H9 (cell line): ENCODE measurements at regions not wholly inside any gene's neighbourhood (a gene's known extent, or its start where the extent isn't known, plus 50 kb on each side); places are given as distances from the start of the nearest gene placed in this dataset.

Source experiments
- DNase-seq: peaks from one replicate; pipeline ENCODE4 v3.0.0-alpha.2; 2017
- H2AFZ ChIP-seq: one replicate; pipeline ENCODE4 v1.6.1; 2013; ENCODE audit warnings: mild to moderate bottlenecking, low read length, control low read depth, moderate library complexity
- H2AK5ac ChIP-seq: 2 replicates; pipeline ENCODE4 v1.6.1; 2013; ENCODE audit warnings: low read length, control low read depth, mixed read lengths; ENCODE audit not compliant: insufficient read length
- H2BK120ac ChIP-seq: one replicate; pipeline ENCODE4 v1.6.1; 2013; ENCODE audit warnings: low read depth, mild to moderate bottlenecking, low read length, control low read depth, inconsistent platforms; ENCODE audit not compliant: poor library complexity, severe bottlenecking
- H2BK12ac ChIP-seq: 2 replicates; pipeline ENCODE4 v1.6.1; 2013; ENCODE audit warnings: low read length, control low read depth, mixed read lengths, low read depth; ENCODE audit not compliant: insufficient read length
- H2BK15ac ChIP-seq: 2 replicates; pipeline ENCODE4 v1.6.1; 2013; ENCODE audit warnings: low read depth, low read length, control low read depth
- H2BK20ac ChIP-seq: one replicate; pipeline ENCODE4 v1.6.1; 2013; ENCODE audit warnings: low read depth, mild to moderate bottlenecking, low read length, control low read depth, inconsistent platforms; ENCODE audit not compliant: poor library complexity, severe bottlenecking
- H2BK5ac ChIP-seq: 2 replicates; pipeline ENCODE4 v1.6.1; 2013; ENCODE audit warnings: low read length, control low read depth, mixed read lengths; ENCODE audit not compliant: insufficient read length
- H3K14ac ChIP-seq: 2 replicates; pipeline ENCODE4 v1.6.1; 2013; ENCODE audit warnings: low read length, control low read depth; ENCODE audit not compliant: insufficient read depth
- H3K18ac ChIP-seq: 2 replicates; pipeline ENCODE4 v1.6.1; 2013; ENCODE audit warnings: low read depth, mild to moderate bottlenecking, mixed read lengths, low read length, control low read depth; ENCODE audit not compliant: insufficient read length
- H3K23ac ChIP-seq: 2 replicates; pipeline ENCODE4 v1.6.1; 2013; ENCODE audit warnings: low read length, control low read depth, mixed read lengths, low read depth; ENCODE audit not compliant: insufficient read length
- H3K23me2 ChIP-seq: 2 replicates; pipeline ENCODE4 v1.6.1; 2013; ENCODE audit warnings: low read depth, mild to moderate bottlenecking, mixed read lengths, low read length, control low read depth; ENCODE audit not compliant: insufficient read length, poor library complexity, severe bottlenecking
- H3K27ac ChIP-seq: 2 replicates; pipeline ENCODE4 v1.5.1; 2013; ENCODE audit warnings: low read length, control low read depth, mixed read lengths, low read depth; ENCODE audit not compliant: insufficient read length
- H3K27me3 ChIP-seq: 2 replicates; pipeline ENCODE4 v1.6.1; 2013; ENCODE audit warnings: low read length, control low read depth, inconsistent platforms; ENCODE audit not compliant: insufficient read depth
- H3K4ac ChIP-seq: 2 replicates; pipeline ENCODE4 v1.6.1; 2013; ENCODE audit warnings: low read depth, mild to moderate bottlenecking, control low read depth, inconsistent platforms, low read length, moderate library complexity
- H3K4me1 ChIP-seq: 2 replicates; pipeline ENCODE4 v1.6.1; 2013; ENCODE audit warnings: low read length, control low read depth, inconsistent platforms; ENCODE audit not compliant: insufficient read depth
- H3K4me2 ChIP-seq: 2 replicates; pipeline ENCODE4 v1.6.1; 2013; ENCODE audit warnings: low read length, control low read depth, mixed read lengths; ENCODE audit not compliant: insufficient read length, insufficient read depth
- H3K56ac ChIP-seq: 2 replicates; pipeline ENCODE4 v1.6.1; 2013; ENCODE audit warnings: low read depth, mild to moderate bottlenecking, mixed read lengths, low read length, control low read depth; ENCODE audit not compliant: insufficient read length
- H3K79me1 ChIP-seq: 2 replicates; pipeline ENCODE4 v1.6.1; 2013; ENCODE audit warnings: low read depth, mild to moderate bottlenecking, moderate library complexity, low read length, control low read depth, inconsistent platforms; ENCODE audit not compliant: insufficient read depth, poor library complexity, severe bottlenecking
- H3K79me2 ChIP-seq: 2 replicates; pipeline ENCODE4 v1.6.1; 2013; ENCODE audit warnings: low read length, control low read depth, inconsistent platforms; ENCODE audit not compliant: insufficient read depth
- H3K9ac ChIP-seq: 2 replicates; pipeline ENCODE4 v1.6.1; 2013; ENCODE audit warnings: low read length, control low read depth, mixed read lengths; ENCODE audit not compliant: insufficient read length; ENCODE audit errors: extremely low read depth
- H3K9me3 ChIP-seq: one replicate; pipeline ENCODE4 v1.6.1; 2013; ENCODE audit warnings: low read depth, low read length, inconsistent platforms; ENCODE audit not compliant: control insufficient read depth
- H3T11ph ChIP-seq: one replicate; pipeline ENCODE4 v1.6.1; 2013; ENCODE audit warnings: mild to moderate bottlenecking, low read length, control low read depth, inconsistent platforms
- H4K20me1 ChIP-seq: one replicate; pipeline ENCODE4 v1.6.1; 2013; ENCODE audit not compliant: control insufficient read depth, insufficient read length, insufficient read depth
- H4K5ac ChIP-seq: 2 replicates; pipeline ENCODE4 v1.6.1; 2013; ENCODE audit warnings: low read depth, mild to moderate bottlenecking, mixed read lengths, low read length, control low read depth; ENCODE audit not compliant: insufficient read length
- H4K8ac ChIP-seq: replicated peaks from 2 replicates; pipeline ENCODE4 v1.6.1; 2013; ENCODE audit warnings: low read length, control low read depth, mixed read lengths, low read depth; ENCODE audit not compliant: insufficient read length
- H4K91ac ChIP-seq: 2 replicates; pipeline ENCODE4 v1.6.1; 2013; ENCODE audit warnings: low read depth, mild to moderate bottlenecking, moderate library complexity, mixed read lengths, low read length, control low read depth; ENCODE audit not compliant: insufficient read length
- H3K27ac Mint-ChIP-seq, 3 experiments: 2 replicates in 2 of 3; 3 replicates in 1 of 3; pipeline ENCODE4 v1.8.0; 2020 to 2021; ENCODE audit warnings: mixed read lengths in 3 of 3, mild to moderate bottlenecking in 1 of 3, moderate library complexity in 1 of 3
- H3K27me3 Mint-ChIP-seq: 2 replicates; pipeline ENCODE4 v1.8.0; 2021; ENCODE audit warnings: low read depth, mild to moderate bottlenecking, moderate library complexity, mixed read lengths
- H3K36me3 Mint-ChIP-seq, 3 experiments: 2 replicates in 2 of 3; 3 replicates in 1 of 3; pipeline ENCODE4 v1.8.0; 2020 to 2021; ENCODE audit warnings: low read depth in 3 of 3, mixed read lengths in 3 of 3; ENCODE audit not compliant: insufficient read depth in 1 of 3
- H3K4me1 Mint-ChIP-seq, 2 experiments: 2 replicates each; pipeline ENCODE4 v1.8.0; 2020; ENCODE audit warnings: mixed read lengths in 2 of 2
- H3K4me3 Mint-ChIP-seq, 2 experiments: 2 replicates in 1 of 2; 3 replicates in 1 of 2; pipeline ENCODE4 v1.8.0; 2020 to 2021; ENCODE audit warnings: mild to moderate bottlenecking in 2 of 2, mixed read lengths in 2 of 2, moderate library complexity in 1 of 2
- H3K9me3 Mint-ChIP-seq, 2 experiments: 2 replicates in 1 of 2; 3 replicates in 1 of 2; pipeline ENCODE4 v1.8.0; 2020; ENCODE audit warnings: mild to moderate bottlenecking in 2 of 2, mixed read lengths in 2 of 2, moderate library complexity in 1 of 2
- CTCF ChIP-seq: fragments of 200-600 bp; sonication (generic); conservative IDR thresholded peaks from 3 replicates; pipeline ENCODE4 v1.8.0; 2021; ENCODE audit warnings: antibody characterized with exemption, mild to moderate bottlenecking
- WGBS: extraction: QIAGEN DNeasy Blood & Tissue Kit; methylation state at CpG from one replicate; pipeline ENCODE4 v1.1.7; 2013; ENCODE audit warnings: missing lambda C conversion rate, low lambda C conversion rate, mixed read lengths; ENCODE audit not compliant: insufficient read length; ENCODE audit errors: extremely low coverage; 5-methylcytosine and 5-hydroxymethylcytosine counted together

- no peaks in the 10 kb centered on the region for H3K23me2 ChIP-seq
- H4K20me1 ChIP-seq: no peaks in the 10 kb centered on the region
- H3K4me3 Mint-ChIP-seq: no peak overlapping the region
- H3K4me2 ChIP-seq: no peak overlapping the region
- no peak overlapping the region for H3K27ac Mint-ChIP-seq
- no peaks in the 10 kb centered on the region for H3K36me3 Mint-ChIP-seq
- H2BK5ac ChIP-seq: no peak overlapping the region
- WGBS: no CpG with 5 or more reads among the region's 1 CpG
- H2AFZ ChIP-seq: no peak overlapping the region
- TF ChIP-seq CTCF: no peak
- H3K14ac ChIP-seq: no peak overlapping the region
- H3K9me3 ChIP-seq: no peaks in the 10 kb centered on the region
- H3K4me1 Mint-ChIP-seq: peaks cover 7 to 8% of the 10 kb centered on the region in 2 experiments
- H2BK20ac ChIP-seq: no peak overlapping the region
- H3K18ac ChIP-seq: no peak overlapping the region
- no peaks in the 10 kb centered on the region for H3K27me3 ChIP-seq
- H3K9me3 Mint-ChIP-seq: no peaks in the 10 kb centered on the region
- H3K79me2 ChIP-seq: no peaks in the 10 kb centered on the region
- H2BK12ac ChIP-seq: no peak overlapping the region
- no peak overlapping the region for H2BK120ac ChIP-seq
- H3T11ph ChIP-seq: no peak overlapping the region
- no peaks in the 10 kb centered on the region for H3K27me3 Mint-ChIP-seq
- no peak overlapping the region for H3K56ac ChIP-seq
- no peak overlapping the region for H3K23ac ChIP-seq
- no peaks in the 10 kb centered on the region for H3K79me1 ChIP-seq
- DNase-seq: no peak
- no peak overlapping the region for H4K91ac ChIP-seq
- H3K9ac ChIP-seq: no peak overlapping the region
- H3K27ac ChIP-seq: no peak overlapping the region
- no peaks in the 10 kb centered on the region for H3K4me1 ChIP-seq
- H4K8ac ChIP-seq: no peak overlapping the region
- H2BK15ac ChIP-seq: no peak overlapping the region
- no peak overlapping the region for H3K4ac ChIP-seq
- H2AK5ac ChIP-seq: no peak overlapping the region
- no peak overlapping the region for H4K5ac ChIP-seq
These were observed 720.8 kb upstream of the ZNF608 start for GRCh38 chr5:125467222-125467621.
